Neuronal stem cell (in vitro differentiated cells): ENCODE measurements at regions not wholly inside any gene's neighbourhood (a gene's known extent, or its start where the extent isn't known, plus 50 kb on each side); places are given as distances from the start of the nearest gene placed in this dataset.

Source experiments
- DNase-seq: peaks from one replicate; pipeline ENCODE4 v3.0.0-alpha.2; 2013; ENCODE audit warnings: low spot score
- H2AFZ ChIP-seq: one replicate; pipeline ENCODE4 v1.6.1; 2013; ENCODE audit warnings: mild to moderate bottlenecking, low read length, inconsistent platforms
- H2AK5ac ChIP-seq: 2 replicates; pipeline ENCODE4 v1.6.1; 2013; ENCODE audit warnings: low read depth, mild to moderate bottlenecking, inconsistent platforms, low read length, moderate library complexity, mixed read lengths
- H2BK120ac ChIP-seq: 2 replicates; pipeline ENCODE4 v1.6.1; 2013; ENCODE audit warnings: low read depth, mild to moderate bottlenecking, inconsistent platforms, low read length, moderate library complexity, mixed read lengths
- H2BK12ac ChIP-seq: one replicate; pipeline ENCODE4 v1.6.1; 2013; ENCODE audit warnings: low read length, inconsistent platforms
- H2BK15ac ChIP-seq: 2 replicates; pipeline ENCODE4 v1.6.1; 2013; ENCODE audit warnings: mild to moderate bottlenecking, low read length, inconsistent platforms, mixed read lengths
- H2BK5ac ChIP-seq: one replicate; pipeline ENCODE4 v1.6.1; 2013; ENCODE audit warnings: inconsistent platforms, mild to moderate bottlenecking, low read length, moderate library complexity
- H3K14ac ChIP-seq: one replicate; pipeline ENCODE4 v1.6.1; 2013; ENCODE audit warnings: low read length, inconsistent platforms
- H3K18ac ChIP-seq: 2 replicates; pipeline ENCODE4 v1.6.1; 2013; ENCODE audit warnings: low read length, inconsistent platforms
- H3K23ac ChIP-seq: 2 replicates; pipeline ENCODE4 v1.6.1; 2013; ENCODE audit warnings: low read depth, mild to moderate bottlenecking, mixed read lengths, low read length, inconsistent platforms; ENCODE audit not compliant: poor library complexity
- H3K27ac ChIP-seq: replicated peaks from 3 replicates; pipeline ENCODE4 v1.5.1; 2013; ENCODE audit warnings: low read length, inconsistent platforms
- H3K27me3 ChIP-seq, 3 experiments: 2 replicates each; pipeline ENCODE4 v1.6.1; 2013; ENCODE audit warnings: low read length in 3 of 3, mild to moderate bottlenecking in 2 of 3, inconsistent platforms in 1 of 3, low read depth in 1 of 3, mixed read lengths in 1 of 3, moderate library complexity in 1 of 3; ENCODE audit not compliant: control insufficient read depth in 3 of 3, insufficient read depth in 3 of 3
- H3K36me3 ChIP-seq, 2 donors: replicated peaks in 1 of 2; 2 replicates each; pipeline ENCODE4 v1.6.1; 2013; ENCODE audit warnings: low read length in 2 of 2; ENCODE audit not compliant: control insufficient read depth in 2 of 2, insufficient read depth in 2 of 2
- H3K4ac ChIP-seq: 2 replicates; pipeline ENCODE4 v1.6.1; 2013; ENCODE audit warnings: inconsistent platforms, mild to moderate bottlenecking, low read length, moderate library complexity
- H3K4me1 ChIP-seq, 2 donors: 1 replicate in 1 of 2; 2 replicates in 1 of 2; pipeline ENCODE4 v1.6.1; 2013; ENCODE audit warnings: low read length in 2 of 2, low read depth in 1 of 2; ENCODE audit not compliant: control insufficient read depth in 2 of 2, insufficient read depth in 1 of 2
- H3K4me2 ChIP-seq: one replicate; pipeline ENCODE4 v1.6.1; 2013; ENCODE audit warnings: mild to moderate bottlenecking, low read length, inconsistent platforms; ENCODE audit not compliant: insufficient read depth, poor library complexity, severe bottlenecking
- H3K4me3 ChIP-seq, 2 donors: 2 replicates each; pipeline ENCODE4 v1.5.1; 2013; ENCODE audit warnings: low read length in 2 of 2, mild to moderate bottlenecking in 2 of 2, inconsistent platforms in 1 of 2, moderate library complexity in 1 of 2
- H3K79me1 ChIP-seq: one replicate; pipeline ENCODE4 v1.6.1; 2013; ENCODE audit warnings: low read depth, mild to moderate bottlenecking, inconsistent platforms, low read length, moderate library complexity
- H3K9ac ChIP-seq: one replicate; pipeline ENCODE4 v1.6.1; 2013; ENCODE audit warnings: mild to moderate bottlenecking, low read depth, low read length, inconsistent platforms; ENCODE audit not compliant: poor library complexity
- H3K9me3 ChIP-seq, 2 donors: replicated peaks in 1 of 2; 2 replicates each; pipeline versions ENCODE3 to v1.6.1; 2013; ENCODE audit warnings: low read length in 2 of 2, mild to moderate bottlenecking in 2 of 2, inconsistent platforms in 1 of 2, low read depth in 1 of 2, mixed read lengths in 1 of 2, moderate library complexity in 1 of 2; ENCODE audit not compliant: control insufficient read depth in 2 of 2, insufficient read depth in 1 of 2
- H4K8ac ChIP-seq: one replicate; pipeline ENCODE4 v1.6.1; 2013; ENCODE audit warnings: low read depth, mild to moderate bottlenecking, inconsistent platforms, low read length, moderate library complexity
- H4K91ac ChIP-seq: one replicate; pipeline ENCODE4 v1.6.1; 2013; ENCODE audit warnings: low read length, low read depth, mild to moderate bottlenecking, inconsistent platforms; ENCODE audit not compliant: poor library complexity
- WGBS, 2 donors: extraction: QIAGEN DNeasy Blood & Tissue Kit; methylation state at CpG; one replicate each; pipeline ENCODE4 v1.1.7; 2013; ENCODE audit warnings: missing lambda C conversion rate in 2 of 2, mixed read lengths in 1 of 2; ENCODE audit not compliant: insufficient read length in 2 of 2, insufficient replicate concordance in 1 of 2; ENCODE audit errors: extremely low coverage in 2 of 2; 5-methylcytosine and 5-hydroxymethylcytosine counted together

GRCh38 chr4:45199736-45200135 lies 473.4 kb upstream of the GNPDA2 start:
- no peak overlapping the region for H3K4ac ChIP-seq
- no peaks in the 10 kb centered on the region for H3K4me1 ChIP-seq
- no CpG with 5 or more reads among the region's 1 CpG for WGBS, 2 donors
- H2BK120ac ChIP-seq: no peak overlapping the region
- no peak overlapping the region for H2BK12ac ChIP-seq
- H3K36me3 ChIP-seq: no peaks in the 10 kb centered on the region
- H3K9me3 ChIP-seq: no peaks in the 10 kb centered on the region
- H4K91ac ChIP-seq: no peak overlapping the region
- no peak overlapping the region for H3K14ac ChIP-seq
- no peak overlapping the region for H2AK5ac ChIP-seq
- no peak overlapping the region for H3K4me3 ChIP-seq
- no peak overlapping the region for H2AFZ ChIP-seq
- H3K27ac ChIP-seq: no peak overlapping the region
- no peak for DNase-seq
- no peak overlapping the region for H3K9ac ChIP-seq
- H3K79me1 ChIP-seq: no peaks in the 10 kb centered on the region
- H2BK5ac ChIP-seq: no peak overlapping the region
- H3K4me2 ChIP-seq: no peak overlapping the region
- H3K18ac ChIP-seq: no peak overlapping the region
- no peak overlapping the region for H4K8ac ChIP-seq
- no peaks in the 10 kb centered on the region for H3K27me3 ChIP-seq
- no peak overlapping the region for H3K23ac ChIP-seq
- H2BK15ac ChIP-seq: no peak overlapping the region

- H3K18ac ChIP-seq: no peak overlapping the region
- no peak overlapping the region for H2BK15ac ChIP-seq
- no peak overlapping the region for H4K8ac ChIP-seq
- no peak overlapping the region for H3K14ac ChIP-seq
- no peak overlapping the region for H3K4ac ChIP-seq
- no peak overlapping the region for H3K4me2 ChIP-seq
- DNase-seq: no peak
- whole genome bisulfite sequencing, 2 donors: no CpG with 5 or more reads among the region's 2 CpGs
- no peak overlapping the region for H2BK12ac ChIP-seq
- H3K79me1 ChIP-seq: no peaks in the 10 kb centered on the region
- H3K4me1 ChIP-seq: no peaks in the 10 kb centered on the region
- H3K9me3 ChIP-seq: no peaks in the 10 kb centered on the region
- no peaks in the 10 kb centered on the region for H3K36me3 ChIP-seq
- no peak overlapping the region for H3K27ac ChIP-seq
- no peak overlapping the region for H3K9ac ChIP-seq
- H4K91ac ChIP-seq: no peak overlapping the region
- H3K27me3 ChIP-seq: no peaks in the 10 kb centered on the region
- H2BK120ac ChIP-seq: no peak overlapping the region
- H2AFZ ChIP-seq: no peak overlapping the region
- no peak overlapping the region for H3K4me3 ChIP-seq
- no peak overlapping the region for H2BK5ac ChIP-seq
- no peak overlapping the region for H3K23ac ChIP-seq
- H2AK5ac ChIP-seq: no peak overlapping the region
These were observed 462.1 kb upstream of the GNPDA2 start for GRCh38 chr4:45188501-45188900.

DNA sequence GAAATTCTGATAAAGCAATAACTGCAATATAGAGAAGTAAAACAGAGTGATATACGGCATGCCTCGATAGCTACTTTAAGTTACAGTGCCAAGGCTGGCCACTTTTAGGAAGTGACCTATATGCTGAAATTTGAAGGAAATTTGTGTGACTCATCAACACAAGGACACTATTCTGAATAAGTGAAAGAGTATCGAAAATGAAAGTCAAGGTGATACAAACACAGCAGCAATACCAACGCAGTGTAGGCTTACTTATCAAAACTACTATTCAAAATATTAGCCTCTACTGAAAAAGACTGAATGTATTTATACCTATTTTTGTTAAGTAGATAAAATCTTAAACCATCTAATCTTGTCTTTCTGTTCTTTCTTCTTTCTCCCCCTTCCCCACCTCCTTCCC lies 459.9 kb upstream of the GNPDA2 start:
- H3K4me1 ChIP-seq: no peaks in the 10 kb centered on the region
- H2BK15ac ChIP-seq: no peak overlapping the region
- H3K27me3 ChIP-seq: no peaks in the 10 kb centered on the region
- no peak overlapping the region for H3K18ac ChIP-seq
- no peaks in the 10 kb centered on the region for H3K9me3 ChIP-seq
- H3K9ac ChIP-seq: no peak overlapping the region
- H2BK12ac ChIP-seq: no peak overlapping the region
- no peak overlapping the region for H4K91ac ChIP-seq
- H3K4me3 ChIP-seq: no peak overlapping the region
- H3K4ac ChIP-seq: no peak overlapping the region
- no peak overlapping the region for H2BK120ac ChIP-seq
- H3K23ac ChIP-seq: no peak overlapping the region
- no peaks in the 10 kb centered on the region for H3K36me3 ChIP-seq
- DNase-seq: no peak
- no peak overlapping the region for H3K27ac ChIP-seq
- WGBS, 2 donors: no CpG with 5 or more reads among the region's 4 CpGs
- H2AFZ ChIP-seq: no peak overlapping the region
- H4K8ac ChIP-seq: no peak overlapping the region
- no peaks in the 10 kb centered on the region for H3K79me1 ChIP-seq
- no peak overlapping the region for H3K4me2 ChIP-seq
- H2BK5ac ChIP-seq: no peak overlapping the region
- no peak overlapping the region for H2AK5ac ChIP-seq
- H3K14ac ChIP-seq: no peak overlapping the region

DNA sequence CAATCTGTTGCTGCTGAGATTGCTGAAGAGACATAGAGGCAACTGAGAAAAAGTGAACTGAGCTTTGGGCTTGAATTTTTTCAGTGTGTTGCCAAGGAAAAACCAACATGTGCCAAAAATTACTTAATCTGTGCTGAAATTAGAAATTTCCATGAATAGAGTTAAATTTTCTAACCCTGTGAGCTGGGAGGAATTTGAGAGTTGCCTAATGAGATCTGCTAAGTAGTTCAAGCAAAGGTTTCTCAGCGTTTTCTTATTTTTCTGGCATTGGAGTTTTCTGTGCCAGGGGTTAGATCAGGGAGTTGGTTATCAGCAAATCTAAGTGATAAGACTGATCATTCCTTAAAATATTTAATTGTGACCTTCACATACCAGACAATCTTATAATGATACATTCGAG lies 457.5 kb upstream of the GNPDA2 start:
- Histone ChIP-seq H3K18ac (no peak overlapping the region), H4K8ac (no peak overlapping the region), H3K4me2 (no peak overlapping the region), H3K4me3 (no peak overlapping the region), H2BK5ac (no peak overlapping the region), H3K27ac (no peak overlapping the region), H4K91ac (no peak overlapping the region), H3K4ac (no peak overlapping the region), H2AFZ (no peak overlapping the region), H2BK120ac (no peak overlapping the region), H2AK5ac (no peak overlapping the region), H3K9ac (no peak overlapping the region), H3K79me1 (no peaks in the 10 kb centered on the region), H2BK12ac (no peak overlapping the region), H3K23ac (no peak overlapping the region), H3K27me3 (no peaks in the 10 kb centered on the region), H3K4me1 (no peaks in the 10 kb centered on the region), H3K36me3 (no peaks in the 10 kb centered on the region), H3K14ac (no peak overlapping the region), H2BK15ac (no peak overlapping the region), H3K9me3 (no peaks in the 10 kb centered on the region)
- no peak for DNase-seq
- no CpG with 5 or more reads among the region's 2 CpGs for WGBS, 2 donors
